ENCODE measurements at regions not wholly inside any gene's neighbourhood (a gene's known extent, or its start where the extent isn't known, plus 50 kb on each side); places are given as distances from the start of the nearest gene placed in this dataset.

DNA sequence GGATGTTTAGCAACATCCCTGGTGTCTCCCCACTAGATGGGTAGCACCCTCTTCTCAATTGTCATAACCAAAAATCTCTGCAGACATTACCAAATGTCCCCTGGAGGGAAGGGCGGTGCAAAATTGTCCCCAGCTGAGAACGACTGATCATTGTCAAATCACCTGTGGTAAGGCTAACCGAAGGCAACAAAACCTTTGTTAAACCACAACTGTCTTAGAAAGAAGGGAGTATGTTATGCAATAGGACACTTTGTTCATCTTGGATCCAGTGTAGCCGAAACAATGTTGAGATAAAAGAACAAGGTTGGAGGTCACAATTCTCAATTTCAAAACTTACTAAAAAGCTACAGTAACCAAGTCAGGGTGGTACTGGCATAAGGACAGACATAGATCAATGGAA, 50.3 kb upstream of the ST3GAL5 start:
- Histone ChIP-seq H3F3A (ENCODE audit: insufficient read depth) (peaks cover 20% of the 10 kb centered on the region; the same call in 1 of the 2 replicates), H3K4me3 (no peak overlapping the region), H2AFZ (no peak overlapping the region), H3K36me3 (ENCODE audit: low read depth) (no peaks in the 10 kb centered on the region), H3K9me2 (ENCODE audit: insufficient read depth) (no peaks in the 10 kb centered on the region), H3K9me3 (ENCODE audit: low read depth) (no peaks in the 10 kb centered on the region), H4K20me1 (ENCODE audit: insufficient read depth) (no peaks in the 10 kb centered on the region), H3K4me1 (ENCODE audit: insufficient read depth) (peaks cover 29% of the 10 kb centered on the region), H3K27me3 (replicated peaks; ENCODE audit: insufficient read depth) (no peaks in the 10 kb centered on the region), H3K4me2 (ENCODE audit: unreplicated experiment) (no peak overlapping the region), H3K9ac (no peak overlapping the region), H3K79me2 (ENCODE audit: insufficient read depth) (no peaks in the 10 kb centered on the region), H3K27ac (no peak overlapping the region)
- TF ChIP-seq EZH2 (IDR thresholded peaks at IDR 0.05; ENCODE audit: insufficient read depth, poor library complexity, severe bottlenecking): no peak
- TF ChIP-seq EZH2phosphoT487 (IDR thresholded peaks at IDR 0.05; ENCODE audit: insufficient read depth, low read depth): no peak
- in situ Hi-C loops (cut with MboI): no loop called here
- no peak for DNase-seq
- WGBS, 2 experiments (ENCODE audit: low coverage in 1 of 2, low lambda C conversion rate in 2 of 2, missing lambda C conversion rate in 2 of 2): 95 to 96% methylated on average over 4 of the region's 4 CpGs

All from GM23248 (cell line).